Endothelial cell of umbilical vein (primary cell): ENCODE measurements at regions not wholly inside any gene's neighbourhood (a gene's known extent, or its start where the extent isn't known, plus 50 kb on each side); places are given as distances from the start of the nearest gene placed in this dataset.

Source experiments
- BruUV-seq: library from RNA; stranded (reverse); fragments of 400-500 nt; replicated peaks from 2 replicates; lab custom pipeline; 2021; lab: Mats Ljungman, UMichigan
- CTCF ChIA-PET: fragments of 300-600, 350-600 bp; sonication (Branson Sonifier 250); formaldehyde crosslinking; loops from one replicate; lab custom pipeline; 2021; ENCODE audit warnings: antibody characterized with exemption, inconsistent platforms; lab: Charles Lee
- POLR2A ChIA-PET: fragments of 300-600, 350-600 bp; sonication (Branson Sonifier 250); formaldehyde crosslinking; loops from one replicate; lab custom pipeline; 2021; ENCODE audit warnings: antibody characterized with exemption, inconsistent platforms; lab: Charles Lee
- DNase-seq: peaks from one replicate; pipeline ENCODE4 v3.0.0-alpha.2; 2011; ENCODE audit warnings: low read depth, low spot score
- FAIRE-seq: peaks from 2 replicates; lab custom pipeline; 2011; peaks lifted over from hg19 to GRCh38; lab: Jason Lieb, UNC
- H2AFZ ChIP-seq: 2 replicates; pipeline ENCODE4 v1.6.0; 2012; ENCODE audit warnings: low read depth, low read length, control low read depth, inconsistent platforms
- H3K27ac ChIP-seq: 2 replicates; pipeline ENCODE4 v1.5.1; 2011; ENCODE audit warnings: low read depth, mild to moderate bottlenecking, control low read depth, low read length, moderate library complexity; ENCODE audit not compliant: insufficient read depth
- H3K27me3 ChIP-seq, 2 experiments: 2 replicates each; pipeline versions ENCODE4 v1.6.0 to v1.6.1; 2011; ENCODE audit warnings: low read length in 2 of 2, mixed read lengths in 1 of 2; ENCODE audit not compliant: control insufficient read depth in 2 of 2, insufficient read depth in 2 of 2
- H3K36me3 ChIP-seq, 2 experiments: 2 replicates in 1 of 2; 3 replicates in 1 of 2; pipeline ENCODE4 v1.5.1; 2011; ENCODE audit warnings: low read length in 2 of 2, mild to moderate bottlenecking in 1 of 2, moderate library complexity in 1 of 2; ENCODE audit not compliant: control insufficient read depth in 2 of 2, insufficient read depth in 2 of 2; ENCODE audit errors: extremely low read depth in 1 of 2
- H3K4me1 ChIP-seq: 3 replicates; pipeline ENCODE4 v1.5.1; 2011; ENCODE audit warnings: mild to moderate bottlenecking, low read length; ENCODE audit not compliant: control insufficient read depth, insufficient read depth; ENCODE audit errors: extremely low read depth
- H3K4me2 ChIP-seq: 2 replicates; pipeline ENCODE4 v1.6.1; 2011; ENCODE audit warnings: low read length, control low read depth, mixed read lengths; ENCODE audit not compliant: insufficient read depth
- H3K4me3 ChIP-seq, 3 experiments: fragments of 200-600 bp in 1 of 3; sonication (generic), shearing (Covaris generic) in 1 of 3; replicated peaks in 1 of 3; 2 replicates each; pipeline ENCODE4 v1.5.1; 2011 to 2016; ENCODE audit warnings: control low read depth in 3 of 3, low read length in 3 of 3, mild to moderate bottlenecking in 2 of 3, inconsistent platforms in 1 of 3, low read depth in 1 of 3, moderate library complexity in 1 of 3; ENCODE audit not compliant: insufficient read depth in 1 of 3
- H3K79me2 ChIP-seq: 2 replicates; pipeline ENCODE4 v1.6.0; 2012; ENCODE audit warnings: low read length, inconsistent platforms; ENCODE audit not compliant: control insufficient read depth, insufficient read depth
- H3K9ac ChIP-seq: replicated peaks from 2 replicates; pipeline ENCODE3; 2011; ENCODE audit warnings: low read length, control low read depth; ENCODE audit not compliant: insufficient read depth; ENCODE audit errors: extremely low read depth
- H3K9me1 ChIP-seq: replicated peaks from 3 replicates; pipeline ENCODE4 v1.6.0; 2011; ENCODE audit warnings: mild to moderate bottlenecking, low read length; ENCODE audit not compliant: control insufficient read depth, insufficient read depth; ENCODE audit errors: extremely low read depth
- H3K9me3 ChIP-seq: replicated peaks from 2 replicates; pipeline ENCODE4 v1.5.1; 2012; ENCODE audit warnings: low read length, inconsistent platforms; ENCODE audit not compliant: control insufficient read depth, insufficient read depth
- H4K20me1 ChIP-seq: replicated peaks from 2 replicates; pipeline ENCODE3; 2011; ENCODE audit warnings: mild to moderate bottlenecking, low read length; ENCODE audit not compliant: control insufficient read depth, insufficient read depth; ENCODE audit errors: extremely low read depth
- CTCF ChIP-seq, 2 donors: IDR thresholded peaks; 1 replicate in 1 of 2; 2 replicates in 1 of 2; pipeline ENCODE4 v1.5.1; 2011; ENCODE audit warnings: low read length in 2 of 2, mild to moderate bottlenecking in 2 of 2, moderate library complexity in 2 of 2, control low read depth in 1 of 2, inconsistent platforms in 1 of 2, low read depth in 1 of 2; ENCODE audit not compliant: insufficient read depth in 1 of 2; ENCODE audit errors: extremely low read depth in 1 of 2
- EZH2 ChIP-seq: IDR thresholded peaks from 2 replicates; pipeline ENCODE4 v1.6.1; 2012; ENCODE audit warnings: borderline replicate concordance, low read depth, mild to moderate bottlenecking, moderate library complexity, low read length, inconsistent platforms; ENCODE audit not compliant: severe bottlenecking
- MAX ChIP-seq: IDR thresholded peaks from 2 replicates; pipeline ENCODE4 v1.6.1; 2011; ENCODE audit not compliant: insufficient read depth, insufficient read length
- MYC ChIP-seq: IDR thresholded peaks from one replicate; pipeline ENCODE4 v1.6.1; 2011; ENCODE audit warnings: mild to moderate bottlenecking, low read depth, low read length
- POLR2AphosphoS5 ChIP-seq: IDR thresholded peaks from 2 replicates; pipeline ENCODE4 v1.6.1; 2012; ENCODE audit warnings: low read depth, mild to moderate bottlenecking, control low read depth, low read length, moderate library complexity; ENCODE audit not compliant: insufficient read depth
- dilution Hi-C: fragments of 300-500 bp; cut with MboI; formaldehyde crosslinking; loops from one replicate; pipeline ENCODE4 v1.15.0; 2019; ENCODE audit warnings: low sequenced_read_pairs; ENCODE audit not compliant: extremely low pct_ligation_motif_present
- intact Hi-C: fragments of 100-400 bp; cut with micrococcal nuclease; formaldehyde crosslinking; loops from one replicate; pipeline ENCODE4 v1.10.0; 2022

- TF ChIP-seq EZH2 (no peak), POLR2AphosphoS5 (no peak), MAX (no peak)
- Histone ChIP-seq H3K4me3 (no peak overlapping the region), H3K9me3 (no peaks in the 10 kb centered on the region), H3K9me1 (peaks cover 2% of the 10 kb centered on the region), H3K9ac (no peak overlapping the region), H3K27ac (no peak overlapping the region), H3K36me3 (no peaks in the 10 kb centered on the region), H3K79me2 (no peaks in the 10 kb centered on the region), H3K4me1 (no peaks in the 10 kb centered on the region), H3K4me2 (no peak overlapping the region), H3K27me3 (no peaks in the 10 kb centered on the region), H2AFZ (no peak overlapping the region), H4K20me1 (no peaks in the 10 kb centered on the region)
- intact Hi-C loops: no loop called here
- FAIRE-seq (no peak), DNase-seq (no peak)
- CTCF ChIA-PET: interaction anchor here (1.5 kb wide), 1 partner anchor 492 kb away, joined by 4 read pairs; no protein-coding TSS in a partner anchor
- POLR2A ChIA-PET: no interaction called here
- dilution Hi-C loops: no loop called here
- no TSS peak for BruUV-seq
Measured at GRCh38 chr10:90640756-90641155, 217.1 kb downstream of the HTR7 start.

GRCh38 chr10:90641731-90642130, 216.1 kb downstream of the HTR7 start:
- Histone ChIP-seq H3K27me3 (no peaks in the 10 kb centered on the region), H3K36me3 (no peaks in the 10 kb centered on the region), H3K4me1 (no peaks in the 10 kb centered on the region), H3K27ac (no peak overlapping the region), H3K79me2 (no peaks in the 10 kb centered on the region), H3K9ac (no peak overlapping the region), H2AFZ (no peak overlapping the region), H3K4me2 (no peak overlapping the region), H3K9me3 (no peaks in the 10 kb centered on the region), H3K4me3 (no peak overlapping the region), H4K20me1 (no peaks in the 10 kb centered on the region), H3K9me1 (peaks cover 2% of the 10 kb centered on the region)
- intact Hi-C loops (no loop called here), dilution Hi-C loops (no loop called here)
- CTCF ChIA-PET: interaction anchor here (1.1 to 1.5 kb wide), 3 partner anchors 9 to 493 kb away, joined by 3 to 4 read pairs (median 3); no protein-coding TSS in a partner anchor
- DNase-seq (no peak), FAIRE-seq (no peak)
- POLR2A ChIA-PET: no interaction called here
- no TSS peak for BruUV-seq
- TF ChIP-seq MYC (no peak), CTCF (IDR thresholded peaks at IDR 0.05; ENCODE audit: extremely low read depth in 1 of 2, insufficient read depth in 1 of 2, low read depth in 1 of 2, low read length in 2 of 2) (no peak)
